ENCODE measurements at regions not wholly inside any gene's neighbourhood (a gene's known extent, or its start where the extent isn't known, plus 50 kb on each side); places are given as distances from the start of the nearest gene placed in this dataset.

- FAIRE-seq = no peak
These were observed 424.0 kb upstream of the IRX4 start for GRCh38 chr5:2306711-2307110.

GRCh38 chr5:2303431-2304100 lies 420.8 kb upstream of the IRX4 start:
- H3K27me3 ChIP-seq = no peaks in the 10 kb centered on the region
- intact Hi-C loops (cut with DNase I) = no loop called here
- WGBS, 2 donors = 42 to 52% methylated on average over 14 of the region's 14 CpGs
- no peaks in the 10 kb centered on the region for H3K36me3 ChIP-seq
- FAIRE-seq (no peak), ATAC-seq (no peak), DNase-seq (no peak)
- no peaks in the 10 kb centered on the region for H3K4me1 ChIP-seq
- no peak overlapping the region for H3K4me3 ChIP-seq
- no peak for TF ChIP-seq CTCF (IDR thresholded peaks at IDR 0.05)
- H3K27ac ChIP-seq = no peak overlapping the region
- H3K9me3 ChIP-seq = no peaks in the 10 kb centered on the region

More at GRCh38 chr5:2306711-2307110, 424.0 kb upstream of the IRX4 start:
- no peaks in the 10 kb centered on the region for H3K4me1 ChIP-seq
- TF ChIP-seq CTCF (IDR thresholded peaks at IDR 0.05) = no peak
- 63 to 73% methylated on average over 6 of the region's 6 CpGs for WGBS, 2 donors
- H3K4me3 ChIP-seq = no peak overlapping the region
- H3K27ac ChIP-seq = no peak overlapping the region
- no peaks in the 10 kb centered on the region for H3K36me3 ChIP-seq
- ATAC-seq (no peak), DNase-seq (no peak)
- no peaks in the 10 kb centered on the region for H3K27me3 ChIP-seq
- H3K9me3 ChIP-seq = no peaks in the 10 kb centered on the region
- intact Hi-C loops (cut with DNase I) = no loop called here

GRCh38 chr5:2302169-2302568 lies 419.4 kb upstream of the IRX4 start:
- DNase-seq = no peak
- H3K27me3 ChIP-seq = no peaks in the 10 kb centered on the region
- no peak for FAIRE-seq
- intact Hi-C loops (cut with DNase I) = no loop called here
- 66 to 68% methylated on average over 16 of the region's 16 CpGs for WGBS, 2 donors
- H3K9me3 ChIP-seq = no peaks in the 10 kb centered on the region
- H3K4me1 ChIP-seq = no peaks in the 10 kb centered on the region
- no peak for ATAC-seq
- H3K27ac ChIP-seq = no peak overlapping the region
- TF ChIP-seq CTCF (IDR thresholded peaks at IDR 0.05) = no peak
- H3K36me3 ChIP-seq = no peaks in the 10 kb centered on the region
- no peak overlapping the region for H3K4me3 ChIP-seq

GRCh38 chr5:2300861-2301574 lies 418.3 kb upstream of the IRX4 start:
- intact Hi-C loops (cut with DNase I) = no loop called here
- no peak for DNase-seq
- Histone ChIP-seq H3K36me3 (no peaks in the 10 kb centered on the region), H3K4me1 (no peaks in the 10 kb centered on the region), H3K4me3 (no peak overlapping the region), H3K27ac (no peak overlapping the region), H3K9me3 (no peaks in the 10 kb centered on the region), H3K27me3 (no peaks in the 10 kb centered on the region)
- no peak for ATAC-seq
- no peak for FAIRE-seq
- no peak for TF ChIP-seq CTCF (IDR thresholded peaks at IDR 0.05)
- WGBS, 2 donors = 71 to 78% methylated on average over 22 of the region's 22 CpGs

- no peak for TF ChIP-seq CTCF (IDR thresholded peaks at IDR 0.05)
- no peak for FAIRE-seq
- no peak for ATAC-seq
These were observed 417.7 kb upstream of the IRX4 start for GRCh38 chr5:2300421-2300820.

More at GRCh38 chr5:2300421-2300820, 417.7 kb upstream of the IRX4 start:
- Histone ChIP-seq H3K27me3 (no peaks in the 10 kb centered on the region), H3K36me3 (no peaks in the 10 kb centered on the region), H3K27ac (no peak overlapping the region), H3K4me1 (no peaks in the 10 kb centered on the region), H3K9me3 (no peaks in the 10 kb centered on the region), H3K4me3 (no peak overlapping the region)
- WGBS, 2 donors = 62 to 72% methylated on average over 11 of the region's 11 CpGs
- intact Hi-C loops (cut with DNase I) = no loop called here
- no peak for DNase-seq
